Keratinocyte (primary cell): ENCODE measurements at regions not wholly inside any gene's neighbourhood (a gene's known extent, or its start where the extent isn't known, plus 50 kb on each side); places are given as distances from the start of the nearest gene placed in this dataset.

Experiments
- DNase-seq: peaks from one replicate; pipeline ENCODE4 v3.0.0-alpha.2; 2011; ENCODE audit warnings: low read depth, missing footprints, low spot score
- FAIRE-seq: peaks from 2 replicates; lab custom pipeline; 2011; peaks lifted over from hg19 to GRCh38; lab: Jason Lieb, UNC
- H2AFZ ChIP-seq: 2 replicates; pipeline ENCODE4 v1.6.0; 2012; ENCODE audit warnings: low read length, control low read depth, inconsistent platforms; ENCODE audit not compliant: control insufficient read depth
- H3K27ac ChIP-seq: 2 replicates; pipeline ENCODE4 v1.5.1; 2011; ENCODE audit warnings: low read length; ENCODE audit not compliant: control insufficient read depth, insufficient read depth
- H3K27me3 ChIP-seq: 3 replicates; pipeline ENCODE4 v1.6.0; 2011; ENCODE audit warnings: low read length; ENCODE audit not compliant: control insufficient read depth, insufficient read depth; ENCODE audit errors: extremely low read depth
- H3K36me3 ChIP-seq, 2 experiments: 2 replicates in 1 of 2; 3 replicates in 1 of 2; pipeline ENCODE4 v1.5.1; 2011; ENCODE audit warnings: low read length in 2 of 2, mild to moderate bottlenecking in 1 of 2; ENCODE audit not compliant: control insufficient read depth in 2 of 2, insufficient read depth in 2 of 2; ENCODE audit errors: extremely low read depth in 1 of 2
- H3K4me1 ChIP-seq: 3 replicates; pipeline ENCODE4 v1.5.1; 2011; ENCODE audit warnings: low read length; ENCODE audit not compliant: control insufficient read depth, insufficient read depth; ENCODE audit errors: extremely low read depth
- H3K4me2 ChIP-seq: 3 replicates; pipeline ENCODE4 v1.6.0; 2011; ENCODE audit warnings: low read depth, low read length; ENCODE audit not compliant: control insufficient read depth, insufficient read depth; ENCODE audit errors: extremely low read depth
- H3K4me3 ChIP-seq, 3 experiments: fragments of 200-600 bp in 1 of 3; sonication (generic) in 1 of 3; 2 replicates in 2 of 3; 3 replicates in 1 of 3; pipeline ENCODE4 v1.5.1; 2011 to 2016; ENCODE audit warnings: low read length in 3 of 3, mild to moderate bottlenecking in 3 of 3, control low read depth in 2 of 3, inconsistent platforms in 1 of 3, low read depth in 1 of 3, mixed read lengths in 1 of 3, mixed run types in 1 of 3, moderate library complexity in 1 of 3; ENCODE audit not compliant: control insufficient read depth in 2 of 3, insufficient read depth in 2 of 3; ENCODE audit errors: extremely low read depth in 1 of 3
- H3K79me2 ChIP-seq: 2 replicates; pipeline ENCODE4 v1.6.0; 2012; ENCODE audit warnings: low read length; ENCODE audit not compliant: control insufficient read depth, insufficient read depth
- H3K9ac ChIP-seq: 3 replicates; pipeline ENCODE4 v1.6.0; 2011; ENCODE audit warnings: low read length; ENCODE audit not compliant: control insufficient read depth, insufficient read depth; ENCODE audit errors: extremely low read depth
- H3K9me1 ChIP-seq: 3 replicates; pipeline ENCODE4 v1.6.0; 2011; ENCODE audit warnings: low read length; ENCODE audit not compliant: control insufficient read depth, insufficient read depth; ENCODE audit errors: extremely low read depth
- H3K9me3 ChIP-seq: 2 replicates; pipeline ENCODE4 v1.5.1; 2012; ENCODE audit warnings: low read depth, low read length; ENCODE audit not compliant: control insufficient read depth
- H4K20me1 ChIP-seq: 3 replicates; pipeline ENCODE4 v1.6.0; 2011; ENCODE audit warnings: low read length; ENCODE audit not compliant: control insufficient read depth, insufficient read depth; ENCODE audit errors: extremely low read depth
- CTCF ChIP-seq, 3 experiments: IDR thresholded peaks in 1 of 3; conservative IDR thresholded peaks in 1 of 3; optimal IDR thresholded peaks in 1 of 3; 2 replicates in 2 of 3; 3 replicates in 1 of 3; pipeline versions ENCODE3 to v1.5.1; 2011; ENCODE audit warnings: low read length in 3 of 3, mild to moderate bottlenecking in 3 of 3, moderate library complexity in 2 of 3, control low read depth in 1 of 3, inconsistent platforms in 1 of 3; ENCODE audit not compliant: insufficient read depth in 2 of 3; ENCODE audit errors: extremely low read depth in 1 of 3
- EZH2 ChIP-seq: IDR thresholded peaks from one replicate; pipeline ENCODE4 v1.6.1; 2012; ENCODE audit warnings: inconsistent platforms, mild to moderate bottlenecking, low read length, moderate library complexity
- dilution Hi-C: fragments of 300-500 bp; cut with MboI; formaldehyde crosslinking; loops from one replicate; pipeline ENCODE4 v1.7.0; 2020; ENCODE audit warnings: low sequenced_read_pairs; ENCODE audit not compliant: extremely low pct_ligation_motif_present

GRCh38 chr9:82487935-82488312 lies 499.4 kb downstream of the SPATA31D1 start:
- H4K20me1 ChIP-seq: no peaks in the 10 kb centered on the region
- dilution Hi-C loops: no loop called here
- no peak overlapping the region for H3K27ac ChIP-seq

DNA sequence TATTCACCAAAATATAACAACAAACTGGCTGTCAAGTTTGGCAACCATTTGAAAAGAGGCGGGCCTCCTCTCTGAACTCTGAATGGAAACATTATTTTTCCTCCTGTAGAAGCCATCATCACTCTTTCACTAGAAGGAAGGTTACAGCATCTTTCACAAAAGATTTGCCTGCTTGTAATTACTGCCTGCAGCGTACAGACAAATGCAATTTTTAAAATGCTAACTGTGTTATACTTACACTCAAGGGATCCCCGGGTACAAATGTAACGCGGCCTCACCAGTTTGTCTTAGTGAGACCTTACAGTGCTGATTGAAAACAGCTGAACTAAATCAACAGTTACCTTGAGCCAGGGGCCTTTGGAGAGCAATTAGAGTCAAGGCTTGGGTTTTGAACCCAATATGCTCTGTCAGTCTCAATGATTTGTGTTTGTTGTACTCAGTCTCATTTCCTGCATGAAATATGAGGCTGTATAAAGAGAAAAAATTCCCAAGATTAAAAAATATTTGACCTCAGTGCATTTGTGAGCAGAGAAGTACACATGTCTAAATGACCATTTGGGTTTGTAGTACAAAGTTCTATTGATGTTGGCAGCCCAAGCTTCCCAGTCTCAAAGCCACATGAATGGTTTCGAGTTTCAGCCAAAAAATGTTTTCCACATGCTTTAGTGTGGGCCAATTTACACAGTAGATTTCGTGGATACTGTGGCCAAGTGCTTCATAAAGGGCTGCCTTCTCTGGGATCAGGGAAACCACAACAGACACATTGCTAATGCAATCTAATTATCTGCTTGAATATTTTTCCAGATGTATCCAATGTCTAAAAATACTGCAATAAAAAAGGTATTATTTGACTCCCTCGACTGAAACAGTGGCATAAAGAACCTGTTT lies 500.0 kb downstream of the SPATA31D1 start:
- Histone ChIP-seq H3K79me2 (no peaks in the 10 kb centered on the region), H3K4me3 (peak overlapping the region in 2 of 3 experiments; percentile 47 to 59), H3K9me1 (no peaks in the 10 kb centered on the region), H3K4me1 (peaks cover 24% of the 10 kb centered on the region), H3K36me3 (no peaks in the 10 kb centered on the region), H3K27ac (peak overlapping the region; percentile 80), H3K9ac (peak overlapping the region; percentile 18), H2AFZ (no peak overlapping the region), H3K27me3 (no peaks in the 10 kb centered on the region), H3K4me2 (peak overlapping the region; percentile 84), H4K20me1 (no peaks in the 10 kb centered on the region), H3K9me3 (no peaks in the 10 kb centered on the region)
- FAIRE-seq (peak; percentile 5), DNase-seq (no peak)
- dilution Hi-C loops: no loop called here
- TF ChIP-seq CTCF (optimal IDR thresholded peaks at IDR 0.05 in 1 of 3, IDR thresholded peaks at IDR 0.05 in 1 of 3, conservative IDR thresholded peaks at IDR 0.05 in 1 of 3; ENCODE audit: extremely low read depth in 1 of 3, insufficient read depth in 2 of 3, low read length in 3 of 3) (no peak), EZH2 (no peak)

More at GRCh38 chr9:82487935-82488312, 499.4 kb downstream of the SPATA31D1 start:
- H3K9me1 ChIP-seq: no peaks in the 10 kb centered on the region
- H3K4me3 ChIP-seq: no peak overlapping the region
- H3K9me3 ChIP-seq: no peaks in the 10 kb centered on the region
- TF ChIP-seq CTCF (optimal IDR thresholded peaks at IDR 0.05 in 1 of 3, IDR thresholded peaks at IDR 0.05 in 1 of 3, conservative IDR thresholded peaks at IDR 0.05 in 1 of 3; ENCODE audit: extremely low read depth in 1 of 3, insufficient read depth in 2 of 3, low read length in 3 of 3): no peak
- no peak for TF ChIP-seq EZH2
- FAIRE-seq (no peak), DNase-seq (no peak)
- no peak overlapping the region for H3K4me2 ChIP-seq
- no peaks in the 10 kb centered on the region for H3K79me2 ChIP-seq
- H3K9ac ChIP-seq: no peak overlapping the region
- peaks cover 24% of the 10 kb centered on the region for H3K4me1 ChIP-seq
- no peaks in the 10 kb centered on the region for H3K36me3 ChIP-seq
- no peak overlapping the region for H2AFZ ChIP-seq
- H3K27me3 ChIP-seq: no peaks in the 10 kb centered on the region
